Spleen (tissue), 11 donors: ENCODE measurements at regions not wholly inside any gene's neighbourhood (a gene's known extent, or its start where the extent isn't known, plus 50 kb on each side); places are given as distances from the start of the nearest gene placed in this dataset.
"Not testable (repeated sequence)": the region's sequence is repeated elsewhere in the genome, so short reads cannot be mapped to it uniquely, and the experiment has no call there.

ENCODE experiments used
- DNase-seq: peaks from one replicate; pipeline ENCODE4 v3.0.0-alpha.2; 2020
- H3K27ac ChIP-seq, 8 donors: fragments of 200-600 bp; sonication (generic) in 7 of 8; 1 replicate in 4 of 8; 2 replicates in 4 of 8; pipeline versions ENCODE4 v1.5.0 to v1.8.0; 2016 to 2021; ENCODE audit warnings: inconsistent platforms in 4 of 8, mild to moderate bottlenecking in 4 of 8, moderate library complexity in 1 of 8
- H3K27me3 ChIP-seq, 7 donors: fragments of 200-600 bp; sonication (generic) in 6 of 7; replicated peaks in 1 of 7; 1 replicate in 4 of 7; 2 replicates in 3 of 7; pipeline versions ENCODE4 v1.5.0 to v1.8.0; 2016 to 2021; ENCODE audit warnings: inconsistent platforms in 3 of 7, mild to moderate bottlenecking in 1 of 7
- H3K36me3 ChIP-seq, 6 donors: fragments of 200-600 bp; sonication (generic) in 5 of 6; 1 replicate in 4 of 6; 2 replicates in 2 of 6; pipeline versions ENCODE4 v1.5.0 to v1.8.0; 2016 to 2021; ENCODE audit warnings: inconsistent platforms in 2 of 6
- H3K4me1 ChIP-seq, 6 donors: fragments of 200-600 bp; sonication (generic) in 5 of 6; 1 replicate in 3 of 6; 2 replicates in 3 of 6; pipeline versions ENCODE4 v1.5.0 to v1.8.0; 2016 to 2021; ENCODE audit warnings: inconsistent platforms in 3 of 6
- H3K4me3 ChIP-seq, 8 donors: fragments of 200-600 bp; sonication (generic) in 7 of 8; 1 replicate in 4 of 8; 2 replicates in 4 of 8; pipeline versions ENCODE4 v1.5.0 to v1.8.0; 2016 to 2021; ENCODE audit warnings: inconsistent platforms in 4 of 8, mild to moderate bottlenecking in 4 of 8, moderate library complexity in 2 of 8
- H3K9me3 ChIP-seq, 8 donors: fragments of 200-600 bp; sonication (generic) in 7 of 8; 1 replicate in 4 of 8; 2 replicates in 4 of 8; pipeline versions ENCODE4 v1.5.0 to v1.8.0; 2016 to 2021; ENCODE audit warnings: inconsistent platforms in 4 of 8
- POLR2A ChIP-seq, 3 donors: fragments of 450-650 bp; IDR thresholded peaks; one replicate each; pipeline ENCODE4 v1.5.1; 2017; ENCODE audit warnings: antibody characterized with exemption in 3 of 3, mild to moderate bottlenecking in 1 of 3
- POLR2AphosphoS5 ChIP-seq, 3 donors: sonication (generic); formaldehyde crosslinking; IDR thresholded peaks; one replicate each; pipeline ENCODE4 v1.5.1; 2017; ENCODE audit warnings: antibody characterized with exemption in 3 of 3
- WGBS, 5 donors: extraction: QIAGEN DNeasy Blood & Tissue Kit in 3 of 5; methylation state at CpG; one replicate each; pipeline versions ENCODE4 v1.1.5 to v1.1.7; 2013 to 2018; 5-methylcytosine and 5-hydroxymethylcytosine counted together
- intact Hi-C: fragments of 100-400 bp; cut with DNase I; formaldehyde crosslinking; loops from one replicate; pipeline ENCODE4 v1.15.0; 2023; ENCODE audit warnings: low total_unique reads
- TF ChIP-seq, protein P1 (sequence below), 11 experiments: fragments of 200-600 bp in 7 of 11; fragments of 450-650 bp in 4 of 11; sonication (generic) in 4 of 11; IDR thresholded peaks in 8 of 11; conservative IDR thresholded peaks in 3 of 11; 1 replicate in 7 of 11; 2 replicates in 4 of 11; pipeline versions ENCODE4 v1.4.0 to v1.8.0; 2016 to 2021; ENCODE audit warnings: antibody characterized with exemption in 11 of 11, inconsistent platforms in 4 of 11, mild to moderate bottlenecking in 1 of 11
- donor health status: healthy with polysubstance abuse.
- donor health status: DM: no; HTN: no; CAD: no; lungs with moderate emphysema.
- donor health status: DM: no; HTN: no; CAD: no.
- donor health status: Bipolar disorder and iron deficiency.
- donor health status: healthy.
- donor health status: DM: no; HTN: no; CAD: no.
- donor health status: DM: yes; HTN: yes; CAD: no.

GRCh38 chr14:23881282-23881681 is 72.3 kb upstream of the DHRS4 start:
- no peak for TF ChIP-seq POLR2A (IDR thresholded peaks at IDR 0.05)
- TF ChIP-seq, protein P1, sequence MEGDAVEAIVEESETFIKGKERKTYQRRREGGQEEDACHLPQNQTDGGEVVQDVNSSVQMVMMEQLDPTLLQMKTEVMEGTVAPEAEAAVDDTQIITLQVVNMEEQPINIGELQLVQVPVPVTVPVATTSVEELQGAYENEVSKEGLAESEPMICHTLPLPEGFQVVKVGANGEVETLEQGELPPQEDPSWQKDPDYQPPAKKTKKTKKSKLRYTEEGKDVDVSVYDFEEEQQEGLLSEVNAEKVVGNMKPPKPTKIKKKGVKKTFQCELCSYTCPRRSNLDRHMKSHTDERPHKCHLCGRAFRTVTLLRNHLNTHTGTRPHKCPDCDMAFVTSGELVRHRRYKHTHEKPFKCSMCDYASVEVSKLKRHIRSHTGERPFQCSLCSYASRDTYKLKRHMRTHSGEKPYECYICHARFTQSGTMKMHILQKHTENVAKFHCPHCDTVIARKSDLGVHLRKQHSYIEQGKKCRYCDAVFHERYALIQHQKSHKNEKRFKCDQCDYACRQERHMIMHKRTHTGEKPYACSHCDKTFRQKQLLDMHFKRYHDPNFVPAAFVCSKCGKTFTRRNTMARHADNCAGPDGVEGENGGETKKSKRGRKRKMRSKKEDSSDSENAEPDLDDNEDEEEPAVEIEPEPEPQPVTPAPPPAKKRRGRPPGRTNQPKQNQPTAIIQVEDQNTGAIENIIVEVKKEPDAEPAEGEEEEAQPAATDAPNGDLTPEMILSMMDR (IDR thresholded peaks at IDR 0.05 in 8 of 11, conservative IDR thresholded peaks at IDR 0.05 in 3 of 11), result no peak
- no peak for TF ChIP-seq POLR2AphosphoS5 (IDR thresholded peaks at IDR 0.05)
- DNase-seq, result no peak
- 84 to 93% (median 88%) methylated on average over 1 of the region's 1 CpG for WGBS, 5 donors
- Histone ChIP-seq H3K27me3 (no peaks in the 10 kb centered on the region), H3K9me3 (no peaks in the 10 kb centered on the region), H3K27ac (no peak overlapping the region), H3K4me1 (no peaks in the 10 kb centered on the region), H3K4me3 (no peak overlapping the region), H3K36me3 (no peaks in the 10 kb centered on the region)
- intact Hi-C loops, result no loop called here

DNA sequence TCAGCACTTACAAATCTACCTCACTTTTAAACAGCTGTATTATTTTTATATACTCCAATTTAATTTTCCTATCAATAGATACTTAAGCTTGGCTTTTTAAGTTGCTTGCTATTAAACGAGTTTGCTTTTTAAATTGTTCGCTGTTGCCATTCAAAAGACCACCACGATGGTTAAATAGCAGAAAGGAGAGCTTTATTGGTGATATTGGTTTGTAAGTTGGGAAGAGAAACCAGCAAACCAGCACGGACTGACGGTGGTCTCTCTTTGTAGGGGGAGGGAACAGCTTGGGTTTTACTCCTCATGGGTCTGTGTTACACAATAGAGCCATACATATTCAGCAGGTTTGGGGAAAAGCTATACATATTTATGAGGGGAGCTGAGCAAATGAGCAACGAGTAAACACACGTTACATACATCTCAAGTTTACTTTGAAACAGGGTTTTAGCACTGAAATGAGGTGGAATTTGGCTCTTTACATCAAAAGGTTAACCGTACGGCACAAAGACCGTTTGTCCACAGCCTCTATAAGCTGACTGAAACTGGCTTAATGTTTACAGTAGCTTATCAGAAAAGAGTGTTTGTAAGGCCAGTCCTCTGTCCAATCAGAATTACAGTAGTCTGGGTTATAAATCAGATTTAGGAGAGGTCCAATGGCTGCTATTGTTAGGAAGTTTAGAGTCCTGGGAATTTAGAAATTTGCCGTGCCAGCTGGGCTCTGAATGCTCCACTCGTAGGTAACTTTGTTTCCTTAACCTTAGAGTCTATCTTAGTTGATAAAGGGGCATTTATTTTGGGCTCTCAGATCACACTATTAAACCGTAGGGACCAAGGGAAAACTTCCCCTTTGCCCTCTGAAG is 69.7 kb upstream of the DHRS4 start:
- intact Hi-C loops, result no loop called here
- WGBS, 5 donors, result 73 to 84% (median 79%) methylated on average over 13 of the region's 13 CpGs
- DNase-seq, result no peak
- Histone ChIP-seq H3K27ac (no peak overlapping the region), H3K4me3 (no peak overlapping the region), H3K4me1 (no peaks in the 10 kb centered on the region), H3K27me3 (no peaks in the 10 kb centered on the region), H3K36me3 (no peaks in the 10 kb centered on the region), H3K9me3 (peaks cover 0 to 16% (median 10%) of the 10 kb centered on the region in 8 donors)
- no peak for TF ChIP-seq POLR2AphosphoS5 (IDR thresholded peaks at IDR 0.05)
- TF ChIP-seq, protein P1 (IDR thresholded peaks at IDR 0.05 in 8 of 11, conservative IDR thresholded peaks at IDR 0.05 in 3 of 11), result no peak
- TF ChIP-seq POLR2A (IDR thresholded peaks at IDR 0.05), result no peak

- no peak overlapping the region for H3K27ac ChIP-seq
- H3K4me3 ChIP-seq, result no peak overlapping the region
- peaks cover 0 to 16% (median 10%) of the 10 kb centered on the region in 8 donors for H3K9me3 ChIP-seq
- TF ChIP-seq POLR2A (IDR thresholded peaks at IDR 0.05), result no peak
- TF ChIP-seq, protein P1 (IDR thresholded peaks at IDR 0.05 in 8 of 11, conservative IDR thresholded peaks at IDR 0.05 in 3 of 11), result no peak
- TF ChIP-seq POLR2AphosphoS5 (IDR thresholded peaks at IDR 0.05), result no peak
- no peaks in the 10 kb centered on the region for H3K36me3 ChIP-seq
- no peak for DNase-seq
- no peaks in the 10 kb centered on the region for H3K27me3 ChIP-seq
- intact Hi-C loops, result no loop called here
- H3K4me1 ChIP-seq, result no peaks in the 10 kb centered on the region
- WGBS, 5 donors, result 93 to 97% (median 94%) methylated on average over 5 of the region's 5 CpGs
These were observed 69.0 kb upstream of the DHRS4 start for GRCh38 chr14:23884541-23884904.

GRCh38 chr14:23887536-23887935 is 66.0 kb upstream of the DHRS4 start:
- Histone ChIP-seq H3K27me3 (no peaks in the 10 kb centered on the region), H3K4me1 (no peaks in the 10 kb centered on the region), H3K4me3 (no peak overlapping the region), H3K36me3 (no peaks in the 10 kb centered on the region), H3K27ac (no peak overlapping the region), H3K9me3 (peaks cover 0 to 16% (median 10%) of the 10 kb centered on the region in 8 donors)
- no peak for TF ChIP-seq POLR2AphosphoS5 (IDR thresholded peaks at IDR 0.05)
- no peak for DNase-seq
- intact Hi-C loops, result no loop called here
- WGBS, 5 donors, result 65 to 88% (median 72%) methylated on average over 1 of the region's 1 CpG

GRCh38 chr14:23891717-23892116 is 61.9 kb upstream of the DHRS4 start:
- intact Hi-C loops, result not testable (repeated sequence)

GRCh38 chr14:23892289-23892688 is 61.3 kb upstream of the DHRS4 start:
- intact Hi-C loops, result not testable (repeated sequence)
- WGBS, 5 donors, result 88 to 100% (median 96%) methylated on average over 2 to 3 of the region's 3 CpGs

More at GRCh38 chr14:23891717-23892116, 61.9 kb upstream of the DHRS4 start:
- not testable (repeated sequence) for H3K4me1 ChIP-seq, DNase-seq, H3K27me3 ChIP-seq, H3K36me3 ChIP-seq, H3K4me3 ChIP-seq, H3K27ac ChIP-seq
- peaks cover 0 to 16% (median 10%) of the 10 kb centered on the region in 8 donors for H3K9me3 ChIP-seq
- whole genome bisulfite sequencing, 5 donors, result 92 to 94% (median 94%) methylated on average over 18 to 26 of the region's 26 CpGs; no CpG with 5 or more reads in 1 of the 5 donors

More at GRCh38 chr14:23892289-23892688, 61.3 kb upstream of the DHRS4 start:
- H3K27ac ChIP-seq, H3K4me3 ChIP-seq, H3K36me3 ChIP-seq, DNase-seq, H3K27me3 ChIP-seq, H3K4me1 ChIP-seq: not testable (repeated sequence)
- peaks cover 0 to 16% (median 10%) of the 10 kb centered on the region in 8 donors for H3K9me3 ChIP-seq
